T-helper 1 cell (primary cell): ENCODE measurements at regions not wholly inside any gene's neighbourhood (a gene's known extent, or its start where the extent isn't known, plus 50 kb on each side); places are given as distances from the start of the nearest gene placed in this dataset.

Experiments
- DNase-seq, 5 donors: peaks; one replicate each; pipeline ENCODE4 v3.0.0-alpha.2; 2012 to 2020

GRCh38 chr3:154753101-154753500 is 323.1 kb upstream of the GPR149 start:
- DNase-seq: no peak

DNA sequence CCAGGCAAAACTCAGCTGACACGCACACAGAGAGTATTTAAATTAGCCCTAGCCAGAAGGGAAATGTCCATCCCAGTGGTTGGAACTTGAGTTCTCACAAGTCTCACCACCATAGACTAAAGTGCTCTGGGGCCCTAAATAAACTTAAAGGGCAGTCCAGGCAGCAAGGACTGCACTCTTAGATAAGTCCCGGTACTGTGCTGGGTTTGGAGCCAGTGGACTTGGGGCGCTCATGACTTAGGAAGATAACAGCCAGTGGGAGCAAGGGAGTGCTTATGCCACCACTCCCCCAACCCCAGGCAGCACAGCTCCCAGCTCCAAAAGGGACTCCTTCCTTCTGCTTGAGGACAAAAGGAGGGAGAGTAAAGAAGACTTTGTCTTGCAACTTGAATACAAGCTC is 319.5 kb upstream of the GPR149 start:
- no peak for DNase-seq

- no peak for DNase-seq
Measured at GRCh38 chr3:154745929-154746328, 315.9 kb upstream of the GPR149 start.

- no peak for DNase-seq
Measured at GRCh38 chr3:154745122-154745521, 315.1 kb upstream of the GPR149 start.

GRCh38 chr3:154743418-154743817 is 313.4 kb upstream of the GPR149 start:
- no peak for DNase-seq

DNA sequence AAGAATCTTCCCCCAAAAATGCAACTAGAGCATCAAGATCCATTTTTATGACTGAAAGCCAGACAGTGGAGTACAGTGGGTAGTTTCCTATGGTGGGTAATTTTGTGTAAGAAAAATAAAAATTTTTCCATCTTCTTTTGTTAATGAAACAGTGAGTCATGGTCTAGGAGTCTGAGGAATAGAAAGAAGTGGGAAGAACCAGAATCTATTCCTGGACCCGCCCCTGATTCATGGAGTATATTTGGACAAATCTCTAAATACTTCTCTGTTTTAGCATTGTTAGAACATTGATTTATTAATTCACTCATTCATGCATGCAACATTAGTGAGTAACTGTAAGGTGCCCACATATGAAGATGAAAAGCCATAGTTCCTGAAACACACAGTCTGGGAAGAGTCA is 304.5 kb upstream of the GPR149 start:
- no peak for DNase-seq

DNA sequence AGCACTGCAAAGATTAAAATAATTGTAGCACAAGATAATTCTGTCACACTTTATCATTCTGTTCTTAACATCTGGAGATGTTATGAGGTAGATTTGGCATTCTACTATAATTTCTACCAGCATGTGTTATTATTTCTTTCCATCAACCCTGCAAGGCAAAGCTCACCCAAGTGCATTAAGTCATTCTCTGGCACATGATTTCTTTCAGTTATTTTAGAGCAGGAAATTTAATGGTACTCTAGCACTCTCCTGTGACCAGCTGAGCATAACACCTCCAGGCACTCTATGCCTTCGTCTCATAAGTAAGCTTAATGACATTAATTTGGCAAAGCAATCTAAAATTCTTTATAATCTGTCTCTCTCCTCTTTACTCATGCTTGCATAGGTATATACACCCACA is 300.2 kb upstream of the GPR149 start:
- DNase-seq: no peak

- no peak for DNase-seq
Measured at GRCh38 chr3:154729741-154730140, 299.8 kb upstream of the GPR149 start.

GRCh38 chr3:154728285-154728684 is 298.3 kb upstream of the GPR149 start:
- DNase-seq: no peak

GRCh38 chr3:154720921-154721320 is 290.9 kb upstream of the GPR149 start:
- no peak for DNase-seq

DNA sequence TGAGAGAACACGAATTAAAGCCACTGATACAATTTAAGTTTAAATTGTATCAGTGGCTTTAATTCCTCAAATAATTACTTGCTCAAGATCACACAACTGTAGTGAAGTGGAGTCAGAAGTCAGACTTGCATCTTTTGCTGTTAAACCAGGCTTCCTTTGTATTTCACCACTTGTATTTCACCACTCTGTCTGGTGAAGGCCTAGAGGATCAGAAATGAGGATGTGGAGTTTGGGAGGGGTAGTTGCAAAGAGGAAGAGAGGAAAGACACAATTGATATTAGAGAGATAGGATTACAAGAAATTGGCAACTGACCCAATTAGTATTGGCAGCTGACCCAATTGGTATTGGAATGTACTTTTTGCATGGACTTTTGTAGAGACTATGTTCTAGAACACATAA is 288.1 kb upstream of the GPR149 start:
- no peak for DNase-seq

DNA sequence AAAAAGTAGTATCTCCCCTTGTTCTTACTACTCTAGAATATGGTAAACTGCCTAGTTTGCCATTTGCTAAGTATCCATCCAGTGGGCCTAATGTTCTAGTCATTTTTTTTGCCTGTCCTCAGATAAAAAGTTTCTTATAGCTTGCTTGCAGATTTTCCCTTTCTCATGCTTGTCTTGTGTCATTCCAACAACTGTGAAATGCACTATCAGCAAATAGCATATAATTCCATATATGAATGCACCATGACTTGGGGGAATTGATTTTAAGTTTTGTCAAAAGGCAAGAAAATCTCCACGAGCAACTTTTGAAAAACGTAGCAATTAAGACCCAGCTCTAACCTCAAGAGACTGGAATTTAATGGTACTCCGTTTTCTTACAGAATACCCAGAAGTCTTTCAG is 286.2 kb upstream of the GPR149 start:
- no peak for DNase-seq

GRCh38 chr3:154708554-154708953 is 278.6 kb upstream of the GPR149 start:
- no peak for DNase-seq

GRCh38 chr3:154701055-154701454 is 271.1 kb upstream of the GPR149 start:
- no peak for DNase-seq

- DNase-seq: no peak
Measured at GRCh38 chr3:154690413-154690812, 260.4 kb upstream of the GPR149 start.

GRCh38 chr3:154684440-154684839 is 254.4 kb upstream of the GPR149 start:
- DNase-seq: no peak

GRCh38 chr3:154684021-154684420 is 254.0 kb upstream of the GPR149 start:
- no peak for DNase-seq

DNA sequence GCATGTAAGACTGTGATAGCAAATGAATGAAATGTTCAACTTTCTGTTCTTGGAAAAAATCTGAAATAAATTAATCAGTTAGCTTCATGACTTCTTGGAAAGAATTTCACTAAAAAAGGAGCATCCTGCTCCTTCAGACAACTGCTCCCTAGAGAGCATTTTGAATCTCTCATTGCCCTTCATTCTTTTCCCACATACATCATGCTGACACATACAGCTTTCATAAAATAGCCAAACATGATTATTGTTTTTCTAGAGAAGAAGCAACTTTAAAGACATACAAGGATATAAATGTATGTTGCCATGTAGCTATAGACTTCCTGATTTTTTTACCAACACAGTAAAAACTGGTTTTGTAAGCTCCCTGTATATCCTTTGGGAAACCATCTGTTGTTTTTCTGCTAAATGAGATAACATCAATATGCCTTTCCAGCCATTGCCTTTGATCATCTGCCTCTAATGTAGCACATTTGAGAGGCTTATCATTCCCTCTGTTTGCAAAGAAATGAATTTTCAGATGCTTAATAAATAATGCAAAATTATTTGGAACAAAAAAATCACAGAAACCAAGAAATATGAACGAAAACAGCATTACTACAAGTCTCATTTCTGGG is 248.2 kb upstream of the GPR149 start:
- DNase-seq: no peak

DNA sequence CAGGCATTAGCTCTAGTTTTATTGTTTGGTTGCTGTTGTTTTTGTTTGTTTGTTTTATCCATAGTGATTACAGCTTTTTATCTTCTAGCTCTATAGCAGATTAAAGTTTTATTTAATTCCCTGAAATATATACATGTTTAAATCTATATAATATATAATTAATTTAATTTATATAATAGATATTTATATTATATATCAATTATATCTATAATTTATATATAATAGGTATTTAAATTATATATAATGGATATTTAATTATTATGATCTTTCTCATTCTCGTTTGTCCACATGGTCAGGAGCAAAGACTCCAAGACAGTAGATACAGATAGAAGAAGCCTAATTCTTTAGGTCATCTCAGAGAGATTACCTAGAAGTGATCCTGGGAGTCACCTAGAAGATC is 238.8 kb upstream of the GPR149 start:
- no peak for DNase-seq

DNA sequence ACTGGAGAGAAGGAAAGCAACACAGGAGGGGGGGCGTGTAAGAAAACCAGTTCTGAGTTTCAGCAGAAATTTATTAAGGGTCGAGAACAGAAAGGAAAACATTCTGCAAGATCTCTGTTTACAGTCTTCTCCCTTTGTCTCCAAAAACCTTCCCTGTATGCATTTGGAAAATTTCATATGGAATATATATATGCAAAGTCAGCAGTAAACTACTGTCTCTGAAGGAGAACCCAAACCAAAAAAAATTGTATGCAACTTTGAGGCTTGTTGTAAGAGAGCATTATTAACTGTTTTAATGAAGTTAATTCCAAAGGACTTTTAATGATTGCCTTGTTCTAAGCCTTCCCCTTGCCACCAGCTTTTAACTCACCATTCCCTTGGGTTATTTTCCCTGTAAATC is 238.2 kb upstream of the GPR149 start:
- DNase-seq: no peak

DNA sequence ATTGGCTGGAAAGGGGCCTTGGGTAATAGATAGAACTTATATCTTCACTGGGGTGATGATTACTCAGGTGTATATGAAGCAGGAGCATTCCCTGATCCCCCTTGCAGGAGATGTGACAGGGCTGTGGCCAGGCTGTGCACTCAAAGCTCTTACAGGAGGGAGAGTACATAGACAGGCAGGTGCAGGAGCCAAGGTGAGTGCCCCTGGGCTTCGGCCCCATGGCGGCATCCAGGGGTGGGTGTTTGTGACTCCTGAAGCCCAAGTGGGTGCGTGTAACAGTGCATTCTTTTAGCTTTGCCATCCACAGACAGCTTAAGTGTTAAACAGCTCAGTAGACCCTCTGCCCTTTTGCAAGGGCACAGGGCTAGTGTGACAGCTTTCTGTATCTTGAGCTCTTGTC is 236.6 kb upstream of the GPR149 start:
- DNase-seq: no peak

DNA sequence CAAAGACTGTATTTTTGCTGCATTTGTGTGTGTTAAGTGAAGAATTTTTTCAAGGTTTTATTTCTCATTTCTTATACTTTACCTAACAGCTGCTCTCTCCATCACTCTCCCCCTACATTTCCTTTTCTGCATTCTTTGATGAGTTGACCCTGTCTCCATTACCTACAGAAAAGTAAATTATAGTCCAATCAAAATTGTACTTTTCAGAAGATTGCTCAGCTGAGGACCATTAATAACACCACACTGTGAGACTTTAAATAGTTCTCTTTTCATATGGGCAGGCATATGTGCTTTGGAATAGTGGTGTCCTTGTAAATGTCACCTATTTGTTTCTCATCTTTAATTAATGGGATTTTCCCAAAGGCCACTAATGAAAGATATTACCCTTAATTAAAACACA is 234.7 kb upstream of the GPR149 start:
- no peak for DNase-seq

GRCh38 chr3:154662851-154663250 is 232.9 kb upstream of the GPR149 start:
- DNase-seq: no peak

GRCh38 chr3:154660811-154661210 is 230.8 kb upstream of the GPR149 start:
- no peak for DNase-seq

- DNase-seq: no peak
Measured at GRCh38 chr3:154658000-154658399, 228.0 kb upstream of the GPR149 start.

GRCh38 chr3:154657218-154657617 is 227.2 kb upstream of the GPR149 start:
- no peak for DNase-seq
